HCT116 (cell line): ENCODE measurements at regions not wholly inside any gene's neighbourhood (a gene's known extent, or its start where the extent isn't known, plus 50 kb on each side); places are given as distances from the start of the nearest gene placed in this dataset.

Experiments
- CTCF ChIP-seq, 3 experiments: fragments of 200-600 bp in 1 of 3; sonication (generic) in 1 of 3; IDR thresholded peaks in 2 of 3; conservative IDR thresholded peaks in 1 of 3; 2 replicates each; pipeline ENCODE4 v1.5.1; 2012 to 2017; ENCODE audit warnings: low read depth in 2 of 3, low read length in 2 of 3, antibody characterized with exemption in 1 of 3, borderline replicate concordance in 1 of 3, control low read depth in 1 of 3, mild to moderate bottlenecking in 1 of 3, mixed read lengths in 1 of 3, mixed run types in 1 of 3, moderate library complexity in 1 of 3; ENCODE audit not compliant: insufficient read depth in 1 of 3
- EZH2phosphoT487 ChIP-seq: fragments of 200-600 bp; IDR thresholded peaks from 2 replicates; pipeline ENCODE4 v1.6.1; 2018; ENCODE audit warnings: antibody characterized with exemption, borderline replicate concordance
- JUND ChIP-seq: IDR thresholded peaks from 2 replicates; pipeline ENCODE4 v1.6.1; 2012
- POLR2A ChIP-seq: IDR thresholded peaks from 2 replicates; pipeline ENCODE4 v1.7.0; 2011; ENCODE audit warnings: borderline replicate concordance; ENCODE audit not compliant: insufficient read depth, insufficient read length; ENCODE audit errors: extremely low read depth
- RAD21 ChIP-seq: IDR thresholded peaks from 2 replicates; pipeline ENCODE4 v1.6.1; 2012; ENCODE audit warnings: low read depth, mild to moderate bottlenecking
- ZNF274 ChIP-seq: fragments of 200-500 bp; sonication (Bioruptor generic); IDR thresholded peaks from 2 replicates; pipeline ENCODE4 v1.6.1; 2014; ENCODE audit warnings: mild to moderate bottlenecking, low read depth, low read length, inconsistent platforms

GRCh38 chr12:97910559-97910958 lies 448.0 kb downstream of the RMST start:
- no peak for TF ChIP-seq CTCF (IDR thresholded peaks at IDR 0.05 in 2 of 3, conservative IDR thresholded peaks at IDR 0.05 in 1 of 3; ENCODE audit: borderline replicate concordance in 1 of 3, insufficient read depth in 1 of 3, low read depth in 2 of 3, low read length in 2 of 3)
- TF ChIP-seq POLR2A: no peak
- no peak for TF ChIP-seq EZH2phosphoT487
- no peak for TF ChIP-seq JUND
- no peak for TF ChIP-seq RAD21
- TF ChIP-seq ZNF274: no peak
